HG02943 (cell line): ENCODE measurements at regions not wholly inside any gene's neighbourhood (a gene's known extent, or its start where the extent isn't known, plus 50 kb on each side); places are given as distances from the start of the nearest gene placed in this dataset.
A peak's percentile ranks its signal among the peaks of the same experiment; 100 is the strongest.

Source experiments
- ATAC-seq: cut with Tn5 transposase; IDR thresholded peaks from one replicate; pipeline ENCODE4 v1.9.1; 2021; ENCODE audit warnings: mild to moderate bottlenecking, low read depth, moderate library complexity; ENCODE audit not compliant: unreplicated experiment

DNA sequence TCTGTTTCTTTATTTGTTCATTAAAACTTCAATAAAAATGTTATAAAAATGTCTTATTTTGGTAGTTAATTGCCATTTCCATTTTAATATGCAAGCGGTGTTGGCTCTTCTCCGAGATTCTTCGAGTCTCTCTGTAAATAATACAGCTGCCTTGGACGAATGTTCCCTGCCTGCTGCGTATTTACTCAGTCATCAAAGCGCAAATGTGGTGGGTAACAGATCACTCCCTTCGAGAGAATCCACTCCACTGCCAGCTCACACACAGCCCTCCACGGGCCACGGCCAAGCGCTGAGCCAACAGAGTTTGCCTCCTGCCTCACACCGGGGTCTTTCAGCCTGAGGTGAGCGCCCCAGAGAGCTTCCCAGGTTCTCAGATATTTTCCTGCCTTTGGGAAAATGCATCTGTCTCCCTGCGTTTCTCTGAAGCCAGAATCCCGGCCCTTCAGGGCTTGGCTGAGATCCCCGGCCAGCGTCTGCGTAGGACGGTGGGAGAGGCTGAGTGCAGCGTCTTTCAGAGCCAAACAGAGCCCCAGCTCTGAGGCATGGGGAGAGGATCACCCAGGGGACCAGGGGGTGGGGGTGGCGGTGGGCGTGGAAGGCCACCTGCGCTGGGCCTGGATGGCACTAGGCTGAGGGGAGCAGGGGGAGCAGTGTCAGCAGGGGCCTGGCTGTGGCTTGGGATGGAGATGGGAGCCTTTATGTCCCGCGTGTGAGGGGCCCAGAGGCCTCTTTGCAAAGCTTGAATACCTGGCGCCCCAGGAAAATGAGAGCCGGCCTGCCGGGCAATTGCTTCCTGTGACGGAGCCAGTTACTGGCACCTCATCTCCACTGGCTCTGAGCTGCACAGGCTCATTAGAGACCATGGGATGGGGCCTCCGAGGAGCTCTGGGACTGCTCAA lies 248.7 kb downstream of the RBFOX3 start:
- no peak for ATAC-seq

DNA sequence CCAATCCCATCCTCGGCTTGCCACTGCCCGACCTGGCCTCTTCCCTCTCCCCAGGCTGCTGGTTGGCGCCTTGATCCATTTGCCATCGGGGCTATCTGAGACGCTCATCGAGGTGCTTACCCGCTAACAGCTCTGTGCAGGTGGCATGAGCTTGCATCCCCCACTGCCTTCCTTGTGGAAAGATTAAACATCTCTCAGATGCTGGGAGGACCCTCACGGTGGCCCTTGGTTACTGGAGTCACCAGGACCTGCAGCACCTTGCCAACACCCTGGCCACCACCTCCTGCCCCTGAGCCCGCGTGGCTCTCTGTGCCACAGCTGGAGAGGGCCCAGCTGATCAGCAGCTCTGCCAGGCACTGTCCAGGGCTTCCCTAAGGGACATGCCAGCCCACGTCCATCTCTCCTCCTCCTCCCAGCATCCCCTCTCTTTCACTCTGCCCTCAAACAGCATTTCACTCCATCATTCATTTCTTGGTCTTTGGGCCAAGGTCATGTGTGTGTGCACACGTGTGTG lies 249.6 kb downstream of the RBFOX3 start:
- no peak for ATAC-seq

DNA sequence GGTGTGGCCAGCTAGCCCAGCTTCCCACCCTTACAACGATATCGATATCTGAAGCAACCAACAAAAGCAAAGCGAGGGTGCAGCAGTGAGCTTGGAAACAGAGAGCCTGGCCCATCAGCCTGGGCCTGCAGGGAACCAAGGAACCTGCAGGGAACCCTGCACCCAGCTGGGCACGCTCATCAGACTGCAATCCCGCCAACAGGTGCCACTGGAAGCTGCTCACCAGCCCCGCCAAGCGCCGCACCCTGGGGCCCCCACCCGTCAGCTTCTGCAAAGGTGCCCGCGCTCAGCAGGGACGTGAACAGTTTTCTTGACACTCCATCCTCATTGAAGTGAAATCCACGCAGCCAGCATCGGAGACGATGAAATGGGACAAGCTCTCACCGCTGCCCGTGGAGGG lies 250.7 kb downstream of the RBFOX3 start:
- no peak for ATAC-seq

DNA sequence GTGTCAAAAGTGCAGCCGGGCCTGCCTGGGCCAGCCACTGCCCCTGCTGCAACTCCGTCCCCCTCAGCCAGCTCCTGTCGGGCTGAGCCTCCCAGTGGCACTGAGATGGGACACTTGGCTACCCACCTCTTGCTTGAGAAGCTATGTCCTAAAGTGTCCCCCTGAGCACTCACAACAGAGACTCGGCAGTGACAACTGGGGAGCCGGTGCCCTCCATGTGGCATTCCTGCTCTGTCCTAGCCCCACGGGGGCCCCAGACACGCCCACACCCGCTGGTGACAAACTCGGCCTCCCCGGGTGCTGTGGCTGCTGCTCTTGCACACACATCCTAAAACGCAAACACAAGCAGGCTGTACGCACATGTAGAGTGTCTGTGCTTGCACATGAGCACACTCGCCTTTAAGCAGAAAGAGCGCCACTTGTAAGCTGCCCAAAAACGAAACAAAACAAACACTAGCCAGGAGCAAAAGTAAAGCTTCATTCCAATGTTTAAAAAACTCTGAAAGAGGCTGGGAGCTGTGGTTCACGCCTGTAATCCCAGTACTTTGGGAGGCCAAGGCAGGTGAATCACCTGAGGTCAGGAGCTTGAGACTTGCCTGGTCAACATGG lies 253.9 kb downstream of the RBFOX3 start:
- no peak for ATAC-seq

DNA sequence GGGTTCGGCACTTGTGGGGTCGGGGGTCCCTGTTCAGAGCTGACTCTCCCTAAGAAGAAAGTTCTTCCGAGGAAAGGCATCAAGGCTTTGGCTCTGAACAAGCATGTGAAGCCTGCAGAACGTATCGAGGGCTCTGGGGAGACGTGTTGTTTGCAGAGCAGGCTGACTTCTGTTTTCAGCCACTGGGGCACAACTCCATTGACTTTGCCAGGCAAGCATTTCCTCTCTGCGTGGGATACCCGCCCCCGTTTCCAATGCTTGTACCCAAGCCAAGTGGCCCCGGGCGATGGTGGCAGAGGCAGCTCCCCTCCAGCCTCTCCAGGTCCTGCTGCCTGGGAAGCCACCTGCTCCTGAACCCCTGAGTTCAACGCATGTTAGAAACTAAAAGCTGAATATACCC lies 255.7 kb downstream of the RBFOX3 start:
- ATAC-seq = no peak

DNA sequence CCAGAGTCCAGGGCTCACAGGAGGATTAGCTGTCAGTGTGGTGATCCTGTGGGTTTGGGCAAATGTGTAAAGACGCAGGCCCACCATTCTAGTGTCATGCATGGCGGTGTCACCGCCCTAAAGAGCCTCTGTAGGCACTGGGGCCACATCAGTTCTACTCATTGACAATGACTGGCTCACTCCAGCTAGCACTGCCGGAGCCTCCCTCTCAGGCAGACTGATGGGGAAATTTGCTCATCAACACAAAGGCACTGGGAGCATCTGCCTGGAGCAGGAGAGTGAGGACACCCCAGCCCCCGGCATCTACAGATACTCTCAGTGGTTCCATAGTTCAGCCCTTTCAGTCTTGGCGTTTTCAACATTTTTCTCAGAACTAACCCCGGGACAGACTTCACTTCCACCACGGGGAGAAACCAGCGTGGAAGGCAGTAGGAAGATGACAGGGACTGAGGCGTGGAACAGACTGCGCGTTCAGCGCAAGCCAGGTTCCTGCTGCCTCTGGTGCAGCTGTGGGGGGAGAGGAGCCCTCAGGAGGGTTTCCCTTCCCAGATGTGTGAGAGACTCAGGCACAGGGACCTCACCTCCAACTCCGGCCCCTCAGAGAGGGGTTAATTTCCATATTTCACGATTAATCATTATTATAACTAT lies 256.6 kb downstream of the RBFOX3 start:
- ATAC-seq = no peak

DNA sequence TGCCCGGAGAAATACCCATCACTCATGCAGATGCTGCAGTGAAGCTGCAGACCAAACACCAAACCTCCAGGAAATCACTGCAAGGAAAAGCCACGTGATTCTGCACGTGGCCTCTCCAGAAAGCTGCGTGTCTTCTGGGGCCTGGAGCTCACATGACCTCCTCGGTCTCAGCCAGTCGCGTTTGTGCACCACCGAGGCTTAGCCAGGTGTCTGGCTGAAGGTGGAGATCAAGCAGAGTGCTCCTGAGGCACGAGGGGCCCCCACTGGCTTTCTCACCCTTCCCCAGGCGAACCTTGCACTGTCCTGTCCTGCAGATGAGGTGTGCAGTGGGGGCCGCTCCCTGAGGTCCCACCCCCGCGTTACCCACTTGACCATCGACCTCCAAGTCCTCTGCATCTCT lies 257.3 kb downstream of the RBFOX3 start:
- no peak for ATAC-seq

DNA sequence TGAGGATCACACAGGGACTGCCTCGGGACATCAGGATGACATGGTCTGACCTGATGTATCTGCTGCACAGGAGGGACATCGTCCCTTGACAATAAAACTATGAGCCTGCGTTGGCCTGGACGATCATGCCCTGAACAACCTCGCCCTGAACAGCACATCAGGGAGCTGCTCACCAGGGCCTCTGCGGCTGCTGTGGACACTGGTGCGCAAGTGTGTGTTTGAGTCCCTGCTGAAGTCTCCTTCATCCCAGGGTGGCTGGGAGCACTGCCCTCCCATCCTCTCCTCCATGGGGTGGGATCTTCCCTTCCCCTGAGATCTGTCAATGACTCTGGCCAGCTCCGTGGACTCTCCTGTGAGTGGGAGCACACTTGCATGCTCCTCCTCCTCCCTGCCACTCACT lies 257.8 kb downstream of the RBFOX3 start:
- ATAC-seq = no peak

DNA sequence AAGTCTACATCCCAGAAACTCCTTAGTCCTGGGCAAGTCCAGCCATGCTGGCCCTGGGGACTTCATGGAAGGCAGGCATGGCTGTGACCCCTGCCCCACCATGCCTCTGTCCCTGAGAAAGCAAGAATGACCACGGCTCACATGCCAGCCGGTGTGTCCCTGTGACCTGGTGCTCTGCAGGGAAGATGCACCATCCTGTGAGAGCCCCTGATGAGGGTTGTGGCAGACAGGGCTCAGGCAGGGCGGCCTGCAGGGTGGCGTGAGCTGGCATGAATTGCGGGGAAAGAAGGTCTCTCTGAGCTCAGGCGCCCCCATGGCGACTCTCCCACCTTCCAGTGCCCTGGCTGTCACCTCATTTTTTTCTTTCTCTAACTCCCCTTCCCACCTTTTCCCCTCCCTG lies 260.3 kb downstream of the RBFOX3 start:
- no peak for ATAC-seq

DNA sequence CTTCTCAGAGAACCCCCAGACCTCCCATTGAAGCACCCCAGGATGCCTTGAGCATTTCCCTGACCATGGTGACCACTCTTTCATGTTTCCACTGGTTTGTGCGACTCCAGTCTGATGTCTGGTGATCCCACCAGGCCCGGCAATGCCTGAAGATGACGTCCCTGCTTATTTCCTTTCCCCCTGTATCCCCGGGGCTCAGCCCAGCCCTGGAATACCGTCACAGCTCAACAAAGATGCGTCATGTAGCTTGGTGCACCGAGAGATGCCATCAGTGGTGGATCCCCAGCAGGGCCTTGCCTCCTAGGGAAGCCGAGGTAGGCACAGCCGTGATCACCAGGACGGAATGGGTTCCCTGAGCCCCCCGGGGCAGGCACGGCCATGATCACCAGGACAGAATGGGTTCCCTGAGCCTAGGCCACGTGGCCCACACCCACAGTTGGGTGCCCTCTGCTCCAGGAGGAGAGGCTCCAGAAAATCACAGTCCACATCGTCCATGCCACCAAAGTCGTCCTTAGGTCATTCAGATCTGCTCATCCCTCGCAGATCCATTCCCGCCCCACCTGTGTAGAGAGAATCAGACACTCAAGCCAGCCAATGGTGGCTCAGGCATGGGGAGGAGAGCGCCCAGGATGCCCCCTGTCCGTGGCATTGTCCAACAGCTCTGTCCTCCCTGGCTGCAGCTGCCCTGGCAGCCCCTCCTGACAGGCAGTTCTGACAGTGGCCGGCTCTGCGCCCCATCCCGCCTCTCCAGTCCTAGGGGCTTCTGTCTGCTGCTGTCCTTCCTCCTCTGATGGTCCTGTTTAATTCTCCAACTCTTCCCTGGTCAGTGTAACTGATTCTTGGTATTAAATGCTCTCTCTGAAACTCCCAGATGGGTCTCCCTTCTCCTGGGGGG lies 261.1 kb downstream of the RBFOX3 start:
- no peak for ATAC-seq

DNA sequence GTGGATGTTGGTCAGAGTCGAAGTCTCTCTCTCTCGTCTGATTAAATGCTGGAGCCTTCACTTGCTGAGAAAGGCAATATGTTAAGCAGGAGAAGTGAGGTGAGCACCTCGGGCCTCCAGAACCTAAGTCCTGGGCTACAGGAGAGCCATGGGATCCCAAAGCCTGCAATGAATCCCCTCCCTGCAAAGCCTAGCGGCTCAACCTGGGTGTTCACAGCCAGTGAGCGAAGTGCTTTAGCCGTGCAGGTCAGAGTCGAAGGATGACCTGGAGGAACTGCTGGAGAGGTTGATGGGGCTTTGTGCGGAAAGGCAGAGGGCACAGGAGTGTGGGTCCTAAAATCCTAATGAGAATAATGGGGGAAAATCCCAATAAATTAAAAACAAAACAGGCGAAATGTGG lies 267.8 kb downstream of the ENGASE start:
- no peak for ATAC-seq

DNA sequence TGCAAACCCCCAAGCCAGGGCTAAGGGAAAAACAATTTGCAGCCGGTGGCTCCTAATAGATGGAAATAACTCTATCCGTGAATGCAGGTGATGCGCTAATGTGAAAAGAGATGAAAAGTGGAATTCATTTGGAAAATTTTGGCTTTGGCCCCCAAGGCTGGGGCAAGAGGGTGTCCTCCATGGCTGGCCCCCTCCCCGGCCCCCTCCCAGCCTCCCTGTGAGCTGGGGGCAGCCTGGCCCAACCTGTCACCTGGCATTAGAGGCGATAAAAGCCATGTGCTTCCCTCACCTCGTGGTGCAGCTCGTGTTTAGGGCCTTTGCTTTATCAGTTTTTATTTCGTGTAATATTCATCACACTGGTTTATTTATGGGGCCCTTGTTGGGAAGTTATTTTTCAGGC lies 267.2 kb downstream of the ENGASE start:
- no peak for ATAC-seq

DNA sequence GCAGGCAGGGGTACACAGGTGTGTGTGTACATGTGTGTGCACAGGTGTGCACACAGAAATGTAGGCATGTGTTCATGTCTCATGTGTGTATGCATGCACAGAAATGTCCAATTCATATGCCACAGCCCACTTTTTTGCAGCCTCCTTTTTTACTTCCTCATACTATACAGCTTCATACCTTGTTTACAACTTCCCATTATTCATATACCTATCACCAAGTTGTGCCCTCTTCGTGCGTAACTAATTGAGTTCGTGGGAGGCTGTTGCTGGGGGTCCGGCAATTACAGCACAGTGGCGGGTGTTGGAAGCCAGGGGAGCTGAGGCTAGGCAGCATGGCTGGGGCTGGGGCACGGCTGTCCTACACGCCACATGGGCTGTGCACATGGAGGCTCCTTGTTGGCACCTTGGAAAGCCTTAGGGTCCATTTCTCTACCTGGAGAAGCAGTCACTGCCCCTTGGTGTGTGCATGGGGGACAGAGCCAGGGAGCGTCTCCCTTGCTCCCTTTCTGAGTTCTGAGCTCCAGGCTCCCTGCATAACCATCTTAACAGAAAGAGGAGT lies 266.7 kb downstream of the ENGASE start:
- ATAC-seq = peak; percentile 25

DNA sequence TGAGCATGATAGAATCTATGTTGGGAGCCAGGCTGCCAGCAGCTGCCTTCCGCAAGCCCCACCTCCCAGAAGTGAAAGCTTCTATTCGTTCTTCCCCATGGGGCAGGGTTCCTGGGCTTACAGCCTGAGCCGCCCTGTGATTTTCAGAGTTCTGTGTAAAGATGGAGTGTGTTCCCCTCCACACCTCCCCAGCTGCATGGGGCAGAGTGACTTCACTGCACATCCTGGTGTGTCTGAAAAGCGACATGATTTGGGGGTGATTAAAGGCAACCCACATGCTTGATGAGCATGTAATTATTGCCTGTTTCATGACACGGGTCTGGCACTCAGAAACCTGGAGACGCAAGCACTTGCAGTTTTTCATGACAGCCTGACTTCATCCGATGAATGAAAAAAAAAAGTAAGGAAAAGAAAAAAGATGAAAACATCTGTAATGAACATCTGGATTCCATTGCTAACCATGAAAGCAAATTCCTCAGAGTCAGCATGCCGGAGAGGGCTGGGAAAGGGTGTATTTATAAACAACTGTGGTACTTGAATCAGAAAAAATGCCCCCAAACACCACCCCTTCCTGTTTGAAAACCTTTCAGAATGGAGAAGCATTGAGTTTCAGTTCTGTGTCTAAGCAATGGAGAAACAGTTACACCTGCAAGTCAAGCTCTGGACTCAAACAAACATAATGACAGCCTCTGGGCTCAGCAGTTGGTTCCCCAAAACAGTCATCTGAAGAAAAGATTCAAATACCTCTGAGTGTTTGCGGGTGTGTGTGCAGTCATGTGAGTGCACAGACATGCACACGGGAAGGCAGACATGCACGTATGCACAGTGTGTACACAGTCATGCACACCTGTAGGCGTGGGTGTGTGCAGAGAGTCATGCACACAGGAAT lies 266.0 kb downstream of the ENGASE start:
- peak; percentile 75 for ATAC-seq

DNA sequence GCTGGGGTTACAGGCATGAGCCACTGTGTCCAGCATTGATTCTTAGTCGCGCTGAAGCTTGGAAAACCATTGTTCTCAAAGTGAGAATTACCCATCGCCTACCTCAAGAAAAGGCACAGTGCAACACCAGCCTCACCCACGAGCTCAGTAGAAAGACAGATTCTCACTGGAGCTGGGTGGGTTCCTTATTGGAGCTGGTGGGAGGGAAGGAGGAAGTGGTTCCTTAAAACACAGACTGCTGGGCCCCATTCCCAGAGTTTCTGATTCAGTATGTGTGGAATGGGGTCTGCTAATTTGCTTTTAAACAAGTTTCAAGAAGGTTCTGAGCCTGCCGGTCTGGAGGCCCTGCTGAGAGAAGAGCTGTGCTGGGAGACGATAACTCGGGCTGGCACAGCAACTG lies 264.7 kb downstream of the ENGASE start:
- ATAC-seq = no peak

DNA sequence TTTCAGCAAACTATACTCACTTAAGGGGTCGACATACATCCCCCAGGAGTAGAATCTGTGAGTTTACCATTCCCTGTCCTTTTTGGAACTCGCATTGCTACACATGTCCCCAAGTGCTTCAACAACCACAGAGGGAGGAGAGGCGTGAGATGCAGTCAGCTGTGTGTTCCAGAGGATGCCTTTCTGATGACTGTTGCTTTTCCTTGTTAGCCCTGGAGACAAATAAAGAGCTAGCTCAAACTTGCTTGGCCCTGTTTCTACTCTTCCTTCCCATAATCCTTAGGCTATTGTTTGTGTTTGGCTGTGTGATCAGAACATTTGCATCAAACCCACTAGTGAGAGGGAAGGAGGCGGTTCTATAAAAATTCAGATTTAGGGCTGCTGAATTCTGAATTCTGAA lies 264.0 kb downstream of the ENGASE start:
- ATAC-seq = no peak

DNA sequence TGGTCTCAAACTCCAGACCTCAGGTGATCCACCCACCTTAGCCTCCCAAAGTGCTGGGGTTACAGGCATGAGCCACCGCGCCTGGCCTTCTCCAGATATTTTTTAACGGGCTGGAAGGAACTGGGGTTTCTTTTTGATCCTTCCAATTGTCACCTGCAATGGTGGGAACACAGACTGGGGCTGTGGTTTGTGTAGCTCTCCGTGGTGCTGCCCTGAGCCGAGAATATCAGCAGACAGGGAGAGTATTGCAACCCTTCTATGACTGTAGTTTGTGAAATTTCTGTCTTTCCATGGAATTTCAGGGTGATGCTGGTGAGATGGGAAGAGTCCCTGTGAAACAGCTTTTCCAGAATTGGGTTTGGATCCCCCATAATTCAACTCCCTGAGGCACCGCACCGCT lies 263.5 kb downstream of the ENGASE start:
- no peak for ATAC-seq

DNA sequence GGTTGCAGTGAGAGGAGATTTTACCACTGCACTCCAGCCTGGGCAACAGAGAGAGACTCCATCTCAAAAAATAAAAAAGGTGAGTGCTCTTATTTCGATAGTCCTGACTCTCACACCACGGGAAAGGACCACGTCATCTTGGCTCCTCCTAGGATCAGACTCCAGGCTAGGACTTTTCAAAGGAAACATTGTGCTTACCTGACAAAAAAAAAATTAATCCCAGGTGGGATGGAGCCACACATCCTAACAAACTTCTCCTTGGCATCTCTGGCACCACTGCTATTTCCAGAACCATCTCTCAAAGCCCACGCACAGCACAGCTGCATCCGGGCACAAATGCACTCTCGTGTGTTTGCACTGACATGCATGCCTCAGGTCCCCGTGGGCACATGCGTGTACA lies 262.4 kb downstream of the ENGASE start:
- ATAC-seq = no peak

DNA sequence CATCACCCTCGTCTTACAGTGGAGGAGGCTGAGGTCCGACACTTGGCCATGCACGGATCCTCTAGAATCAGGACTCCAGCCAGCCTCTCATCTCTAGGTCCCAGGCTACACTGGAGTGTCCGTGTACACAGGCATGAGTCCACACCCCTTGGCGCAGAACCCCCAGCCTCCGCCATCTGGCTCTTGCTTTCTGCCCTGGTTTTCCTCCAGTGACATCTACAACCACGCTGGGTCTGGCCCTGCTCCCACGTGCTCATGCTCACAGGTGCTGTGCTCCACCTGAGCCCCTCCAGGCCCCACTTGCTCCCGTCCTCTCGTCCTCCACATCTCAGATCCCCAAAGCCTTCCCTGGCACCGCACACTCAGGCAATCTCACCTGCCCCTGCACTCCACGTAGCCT lies 260.8 kb downstream of the ENGASE start:
- no peak for ATAC-seq
